ENCODE measurements at regions not wholly inside any gene's neighbourhood (a gene's known extent, or its start where the extent isn't known, plus 50 kb on each side); places are given as distances from the start of the nearest gene placed in this dataset.

DNA sequence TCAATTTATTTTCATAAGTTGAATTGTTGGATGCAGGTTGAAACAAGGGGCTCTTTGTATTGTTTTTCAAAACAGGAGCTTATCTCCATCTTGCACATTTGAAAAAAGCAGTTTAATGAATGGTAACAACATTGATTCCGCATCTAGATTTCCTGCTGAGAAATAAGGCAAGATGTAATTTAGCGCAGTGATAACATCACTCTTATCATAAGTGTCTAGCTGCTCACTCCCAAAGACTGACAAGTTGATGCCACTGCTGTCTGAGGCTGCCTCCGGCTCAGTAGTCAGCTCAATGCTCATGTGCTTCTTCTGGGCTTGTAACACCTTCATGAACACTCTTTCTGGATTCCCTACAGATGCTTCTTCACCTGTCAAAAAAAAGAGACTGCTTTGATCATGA lies 92.4 kb downstream of the KPNA2 start:
- intact Hi-C loops (cut with micrococcal nuclease) = no loop called here
- no TSS peak for BruUV-seq (replicated peaks)
- H3K4ac ChIP-seq (ENCODE audit: low read depth, low read length) = no peak overlapping the region
- TF ChIP-seq MAZ (IDR thresholded peaks at IDR 0.05; ENCODE audit: borderline replicate concordance, low read depth, low read length) = no peak
- TF ChIP-seq, protein P1, sequence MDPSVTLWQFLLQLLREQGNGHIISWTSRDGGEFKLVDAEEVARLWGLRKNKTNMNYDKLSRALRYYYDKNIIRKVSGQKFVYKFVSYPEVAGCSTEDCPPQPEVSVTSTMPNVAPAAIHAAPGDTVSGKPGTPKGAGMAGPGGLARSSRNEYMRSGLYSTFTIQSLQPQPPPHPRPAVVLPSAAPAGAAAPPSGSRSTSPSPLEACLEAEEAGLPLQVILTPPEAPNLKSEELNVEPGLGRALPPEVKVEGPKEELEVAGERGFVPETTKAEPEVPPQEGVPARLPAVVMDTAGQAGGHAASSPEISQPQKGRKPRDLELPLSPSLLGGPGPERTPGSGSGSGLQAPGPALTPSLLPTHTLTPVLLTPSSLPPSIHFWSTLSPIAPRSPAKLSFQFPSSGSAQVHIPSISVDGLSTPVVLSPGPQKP (IDR thresholded peaks at IDR 0.05; ENCODE audit: borderline replicate concordance, low read depth, low read length) = no peak
- TF ChIP-seq MXI1 (IDR thresholded peaks at IDR 0.05; ENCODE audit: borderline replicate concordance, low read depth, low read length) = no peak
- TF ChIP-seq CEBPB (IDR thresholded peaks at IDR 0.05; ENCODE audit: low read depth, low read length) = no peak
- no peak for TF ChIP-seq BHLHE40 (IDR thresholded peaks at IDR 0.05; ENCODE audit: low read depth, low read length)
- no peak for TF ChIP-seq MAFK (IDR thresholded peaks at IDR 0.05; ENCODE audit: low read depth, low read length)
- no peak for TF ChIP-seq USF2 (IDR thresholded peaks at IDR 0.05; ENCODE audit: low read depth, low read length)
- H4K5ac ChIP-seq (ENCODE audit: low read depth, low read length) = no peak overlapping the region
- ATAC-seq (ENCODE audit: low read depth) = no peak
- no peak overlapping the region for H3K18ac ChIP-seq (ENCODE audit: low read depth, low read length)
- no peak overlapping the region for H3K9ac ChIP-seq (ENCODE audit: low read depth, low read length)
- in situ Hi-C loops (cut with MboI; ENCODE audit: low sequenced_read_pairs) = no loop called here
- H3K4me1 ChIP-seq (ENCODE audit: control insufficient read depth, insufficient read depth, low read length) = no peaks in the 10 kb centered on the region
- CTCF ChIA-PET = no interaction called here
- H2AFZ ChIP-seq (replicated peaks; ENCODE audit: low read length, poor library complexity) = no peak overlapping the region
- no peak overlapping the region for H2BK120ac ChIP-seq (ENCODE audit: low read depth, low read length)
- no peak overlapping the region for H2BK20ac ChIP-seq (ENCODE audit: low read depth, low read length)
- no peak overlapping the region for H3K27ac ChIP-seq (ENCODE audit: insufficient read depth, low read length)
- H2BK15ac ChIP-seq (ENCODE audit: low read depth, low read length) = no peak overlapping the region
- H3K4me3 ChIP-seq (ENCODE audit: insufficient read depth, low read depth, low read length) = no peak overlapping the region
- no peak overlapping the region for H3K4me2 ChIP-seq (ENCODE audit: low read depth, low read length)
- no peak overlapping the region for H3K56ac ChIP-seq (ENCODE audit: extremely low read depth, insufficient read depth, low read length)
- H3K36me3 ChIP-seq (ENCODE audit: control insufficient read depth, insufficient read depth, low read length) = peaks cover 18% of the 10 kb centered on the region
- no peak overlapping the region for H3K23ac ChIP-seq (ENCODE audit: low read depth, low read length)
- peaks cover 6% of the 10 kb centered on the region for H3K9me1 ChIP-seq (ENCODE audit: insufficient read depth, low read length)
- H2AK9ac ChIP-seq (replicated peaks; ENCODE audit: low read depth, low read length, poor library complexity) = no peak overlapping the region
- no peaks in the 10 kb centered on the region for H3K9me3 ChIP-seq (ENCODE audit: control insufficient read depth, insufficient read depth, low read length)
- no peaks in the 10 kb centered on the region for H3K27me3 ChIP-seq (ENCODE audit: control insufficient read depth, insufficient read depth, low read length)
- no peak overlapping the region for H2BK5ac ChIP-seq (ENCODE audit: low read depth, low read length, poor library complexity, severe bottlenecking)
- no peak overlapping the region for H2AK5ac ChIP-seq (ENCODE audit: low read depth, low read length)
- no peak overlapping the region for H3K14ac ChIP-seq (replicated peaks; ENCODE audit: low read depth, low read length)
- dilution Hi-C loops (cut with HindIII; ENCODE audit: low sequenced_read_pairs, unreplicated experiment) = no loop called here
- 0 out of 4 replicates have a peak, but pooled peaks cover 0 to 3% of the 10 kb centered on the region in 2 experiments for H3K79me1 ChIP-seq (ENCODE audit: low read depth in 1 of 2, low read length in 2 of 2)
- H4K91ac ChIP-seq (ENCODE audit: insufficient read depth, low read depth, low read length) = no peak overlapping the region
- H4K8ac ChIP-seq (ENCODE audit: low read depth in 2 of 2, low read length in 2 of 2) = no peak overlapping the region
- POLR2A ChIA-PET (ENCODE audit: unreplicated experiment) = no interaction called here
- DNase-seq = no peak
- WGBS, 2 experiments (ENCODE audit: extremely low coverage in 2 of 2, insufficient read length in 1 of 2) = 86% methylated on average over 1 of the region's 3 CpGs; no CpG with 5 or more reads in 1 of the 2 experiments
- H4K20me1 ChIP-seq (ENCODE audit: insufficient read depth, low read length) = no peaks in the 10 kb centered on the region

All from IMR-90 (cell line).